GM12891 (cell line): ENCODE measurements at regions not wholly inside any gene's neighbourhood (a gene's known extent, or its start where the extent isn't known, plus 50 kb on each side); places are given as distances from the start of the nearest gene placed in this dataset.

Source experiments
- POLR2A ChIP-seq: IDR thresholded peaks from 2 replicates; pipeline ENCODE4 v1.6.1; 2011; ENCODE audit warnings: low read depth, low read length, control low read depth
- POLR2AphosphoS5 ChIP-seq: IDR thresholded peaks from 2 replicates; pipeline ENCODE4 v1.6.1; 2011; ENCODE audit warnings: low read depth, low read length, control low read depth
- POU2F2 ChIP-seq: IDR thresholded peaks from 2 replicates; pipeline ENCODE4 v1.6.1; 2011; ENCODE audit warnings: low read depth, mild to moderate bottlenecking, control low read depth, low read length, moderate library complexity
- SPI1 ChIP-seq: IDR thresholded peaks from 2 replicates; pipeline ENCODE4 v1.6.1; 2011; ENCODE audit warnings: low read depth, low read length, control low read depth
- TAF1 ChIP-seq: IDR thresholded peaks from 2 replicates; pipeline ENCODE4 v1.6.1; 2011; ENCODE audit warnings: low read depth, low read length, control low read depth

GRCh38 chr14:54322701-54323337, 74.0 kb upstream of the CDKN3 start:
- TF ChIP-seq POLR2A (no peak), POU2F2 (no peak), TAF1 (no peak), POLR2AphosphoS5 (no peak), SPI1 (no peak)
